Endothelial cell of umbilical vein (primary cell): ENCODE measurements at regions not wholly inside any gene's neighbourhood (a gene's known extent, or its start where the extent isn't known, plus 50 kb on each side); places are given as distances from the start of the nearest gene placed in this dataset.
A peak's percentile ranks its signal among the peaks of the same experiment; 100 is the strongest.

Experiments used
- BruUV-seq: library from RNA; stranded (reverse); fragments of 400-500 nt; replicated peaks from 2 replicates; lab custom pipeline; 2021; lab: Mats Ljungman, UMichigan
- CTCF ChIA-PET: fragments of 300-600, 350-600 bp; sonication (Branson Sonifier 250); formaldehyde crosslinking; loops from one replicate; lab custom pipeline; 2021; ENCODE audit warnings: antibody characterized with exemption, inconsistent platforms; lab: Charles Lee
- POLR2A ChIA-PET: fragments of 300-600, 350-600 bp; sonication (Branson Sonifier 250); formaldehyde crosslinking; loops from one replicate; lab custom pipeline; 2021; ENCODE audit warnings: antibody characterized with exemption, inconsistent platforms; lab: Charles Lee
- DNase-seq: peaks from one replicate; pipeline ENCODE4 v3.0.0-alpha.2; 2011; ENCODE audit warnings: low read depth, low spot score
- FAIRE-seq: peaks from 2 replicates; lab custom pipeline; 2011; peaks lifted over from hg19 to GRCh38; lab: Jason Lieb, UNC
- H2AFZ ChIP-seq: 2 replicates; pipeline ENCODE4 v1.6.0; 2012; ENCODE audit warnings: low read depth, low read length, control low read depth, inconsistent platforms
- H3K27ac ChIP-seq: 2 replicates; pipeline ENCODE4 v1.5.1; 2011; ENCODE audit warnings: low read depth, mild to moderate bottlenecking, control low read depth, low read length, moderate library complexity; ENCODE audit not compliant: insufficient read depth
- H3K27me3 ChIP-seq, 2 experiments: 2 replicates each; pipeline versions ENCODE4 v1.6.0 to v1.6.1; 2011; ENCODE audit warnings: low read length in 2 of 2, mixed read lengths in 1 of 2; ENCODE audit not compliant: control insufficient read depth in 2 of 2, insufficient read depth in 2 of 2
- H3K36me3 ChIP-seq, 2 experiments: 2 replicates in 1 of 2; 3 replicates in 1 of 2; pipeline ENCODE4 v1.5.1; 2011; ENCODE audit warnings: low read length in 2 of 2, mild to moderate bottlenecking in 1 of 2, moderate library complexity in 1 of 2; ENCODE audit not compliant: control insufficient read depth in 2 of 2, insufficient read depth in 2 of 2; ENCODE audit errors: extremely low read depth in 1 of 2
- H3K4me1 ChIP-seq: 3 replicates; pipeline ENCODE4 v1.5.1; 2011; ENCODE audit warnings: mild to moderate bottlenecking, low read length; ENCODE audit not compliant: control insufficient read depth, insufficient read depth; ENCODE audit errors: extremely low read depth
- H3K4me2 ChIP-seq: 2 replicates; pipeline ENCODE4 v1.6.1; 2011; ENCODE audit warnings: low read length, control low read depth, mixed read lengths; ENCODE audit not compliant: insufficient read depth
- H3K4me3 ChIP-seq, 3 experiments: fragments of 200-600 bp in 1 of 3; sonication (generic), shearing (Covaris generic) in 1 of 3; replicated peaks in 1 of 3; 2 replicates each; pipeline ENCODE4 v1.5.1; 2011 to 2016; ENCODE audit warnings: control low read depth in 3 of 3, low read length in 3 of 3, mild to moderate bottlenecking in 2 of 3, inconsistent platforms in 1 of 3, low read depth in 1 of 3, moderate library complexity in 1 of 3; ENCODE audit not compliant: insufficient read depth in 1 of 3
- H3K79me2 ChIP-seq: 2 replicates; pipeline ENCODE4 v1.6.0; 2012; ENCODE audit warnings: low read length, inconsistent platforms; ENCODE audit not compliant: control insufficient read depth, insufficient read depth
- H3K9ac ChIP-seq: replicated peaks from 2 replicates; pipeline ENCODE3; 2011; ENCODE audit warnings: low read length, control low read depth; ENCODE audit not compliant: insufficient read depth; ENCODE audit errors: extremely low read depth
- H3K9me1 ChIP-seq: replicated peaks from 3 replicates; pipeline ENCODE4 v1.6.0; 2011; ENCODE audit warnings: mild to moderate bottlenecking, low read length; ENCODE audit not compliant: control insufficient read depth, insufficient read depth; ENCODE audit errors: extremely low read depth
- H3K9me3 ChIP-seq: replicated peaks from 2 replicates; pipeline ENCODE4 v1.5.1; 2012; ENCODE audit warnings: low read length, inconsistent platforms; ENCODE audit not compliant: control insufficient read depth, insufficient read depth
- H4K20me1 ChIP-seq: replicated peaks from 2 replicates; pipeline ENCODE3; 2011; ENCODE audit warnings: mild to moderate bottlenecking, low read length; ENCODE audit not compliant: control insufficient read depth, insufficient read depth; ENCODE audit errors: extremely low read depth
- FOS ChIP-seq: IDR thresholded peaks from 2 replicates; pipeline ENCODE4 v1.6.1; 2011; ENCODE audit warnings: mild to moderate bottlenecking, low read length, moderate library complexity, borderline replicate concordance; ENCODE audit not compliant: insufficient read depth
- POLR2AphosphoS5 ChIP-seq: IDR thresholded peaks from 2 replicates; pipeline ENCODE4 v1.6.1; 2012; ENCODE audit warnings: low read depth, mild to moderate bottlenecking, control low read depth, low read length, moderate library complexity; ENCODE audit not compliant: insufficient read depth
- dilution Hi-C: fragments of 300-500 bp; cut with MboI; formaldehyde crosslinking; loops from one replicate; pipeline ENCODE4 v1.15.0; 2019; ENCODE audit warnings: low sequenced_read_pairs; ENCODE audit not compliant: extremely low pct_ligation_motif_present
- intact Hi-C: fragments of 100-400 bp; cut with micrococcal nuclease; formaldehyde crosslinking; loops from one replicate; pipeline ENCODE4 v1.10.0; 2022
- TF ChIP-seq, protein P1 (sequence below), 2 donors: IDR thresholded peaks; 1 replicate in 1 of 2; 2 replicates in 1 of 2; pipeline ENCODE4 v1.5.1; 2011; ENCODE audit warnings: low read length in 2 of 2, mild to moderate bottlenecking in 2 of 2, moderate library complexity in 2 of 2, control low read depth in 1 of 2, inconsistent platforms in 1 of 2, low read depth in 1 of 2; ENCODE audit not compliant: insufficient read depth in 1 of 2; ENCODE audit errors: extremely low read depth in 1 of 2
- TF ChIP-seq, protein P2 (sequence below): IDR thresholded peaks from 2 replicates; pipeline ENCODE4 v1.6.1; 2011; ENCODE audit not compliant: insufficient read depth, insufficient read length

DNA sequence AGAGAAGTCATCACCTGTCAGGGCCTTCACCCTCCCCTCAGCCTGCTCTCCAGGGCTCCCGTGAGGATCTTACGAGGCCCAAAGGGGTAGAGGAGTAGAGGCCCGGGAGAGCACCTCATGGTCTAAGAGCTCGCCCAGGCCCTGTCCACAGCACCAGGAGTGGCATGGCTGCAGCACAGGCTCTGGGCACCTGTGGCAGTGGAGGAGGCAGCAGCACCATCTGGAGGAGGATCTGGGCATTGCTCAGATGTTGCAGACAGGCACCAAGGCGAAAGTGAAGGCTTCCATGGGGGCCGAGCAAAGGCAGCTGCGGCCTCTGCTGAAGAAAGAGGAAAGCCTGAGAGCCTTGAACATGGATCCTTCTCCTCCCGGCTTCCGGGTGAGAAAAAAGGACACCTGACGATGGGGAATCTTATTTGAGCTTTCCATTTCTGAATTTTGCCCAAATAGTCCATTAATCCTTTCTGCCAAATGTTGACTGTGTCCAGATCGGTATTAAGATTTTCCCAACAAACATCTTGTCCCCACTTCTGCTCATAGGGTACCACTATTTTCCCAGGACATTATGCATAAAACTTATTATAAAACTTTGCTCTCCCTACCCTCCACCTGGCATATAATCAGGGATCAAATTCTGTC lies 604.7 kb downstream of the PTPRC start:
- Histone ChIP-seq H3K4me3 (no peak overlapping the region), H4K20me1 (no peaks in the 10 kb centered on the region), H3K79me2 (no peaks in the 10 kb centered on the region), H3K9me3 (no peaks in the 10 kb centered on the region), H3K27ac (no peak overlapping the region), H3K4me1 (no peaks in the 10 kb centered on the region), H3K4me2 (no peak overlapping the region), H3K9ac (no peak overlapping the region), H3K27me3 (no peaks in the 10 kb centered on the region), H2AFZ (no peak overlapping the region), H3K36me3 (no peaks in the 10 kb centered on the region), H3K9me1 (no peaks in the 10 kb centered on the region)
- FAIRE-seq (no peak), DNase-seq (peak; percentile 58)
- POLR2A ChIA-PET, result no interaction called here
- CTCF ChIA-PET, result interaction anchor here (0.7 to 3.2 kb wide), 23 partner anchors 9 to 495 kb away, joined by 3 to 18 read pairs (median 4); no protein-coding TSS in a partner anchor
- dilution Hi-C loops, result no loop called here
- intact Hi-C loops, result loop anchor here (1.0 to 10.0 kb wide), 6 partner anchors 131 to 472 kb away; no protein-coding TSS in a partner anchor
- no TSS peak for BruUV-seq
- TF ChIP-seq, protein P1, sequence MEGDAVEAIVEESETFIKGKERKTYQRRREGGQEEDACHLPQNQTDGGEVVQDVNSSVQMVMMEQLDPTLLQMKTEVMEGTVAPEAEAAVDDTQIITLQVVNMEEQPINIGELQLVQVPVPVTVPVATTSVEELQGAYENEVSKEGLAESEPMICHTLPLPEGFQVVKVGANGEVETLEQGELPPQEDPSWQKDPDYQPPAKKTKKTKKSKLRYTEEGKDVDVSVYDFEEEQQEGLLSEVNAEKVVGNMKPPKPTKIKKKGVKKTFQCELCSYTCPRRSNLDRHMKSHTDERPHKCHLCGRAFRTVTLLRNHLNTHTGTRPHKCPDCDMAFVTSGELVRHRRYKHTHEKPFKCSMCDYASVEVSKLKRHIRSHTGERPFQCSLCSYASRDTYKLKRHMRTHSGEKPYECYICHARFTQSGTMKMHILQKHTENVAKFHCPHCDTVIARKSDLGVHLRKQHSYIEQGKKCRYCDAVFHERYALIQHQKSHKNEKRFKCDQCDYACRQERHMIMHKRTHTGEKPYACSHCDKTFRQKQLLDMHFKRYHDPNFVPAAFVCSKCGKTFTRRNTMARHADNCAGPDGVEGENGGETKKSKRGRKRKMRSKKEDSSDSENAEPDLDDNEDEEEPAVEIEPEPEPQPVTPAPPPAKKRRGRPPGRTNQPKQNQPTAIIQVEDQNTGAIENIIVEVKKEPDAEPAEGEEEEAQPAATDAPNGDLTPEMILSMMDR (IDR thresholded peaks at IDR 0.05; ENCODE audit: extremely low read depth in 1 of 2, insufficient read depth in 1 of 2, low read depth in 1 of 2, low read length in 2 of 2), result peak; percentile 67 to 87
- TF ChIP-seq, protein P2, sequence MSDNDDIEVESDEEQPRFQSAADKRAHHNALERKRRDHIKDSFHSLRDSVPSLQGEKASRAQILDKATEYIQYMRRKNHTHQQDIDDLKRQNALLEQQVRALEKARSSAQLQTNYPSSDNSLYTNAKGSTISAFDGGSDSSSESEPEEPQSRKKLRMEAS, result no peak
- TF ChIP-seq FOS (no peak), POLR2AphosphoS5 (no peak)
